ENCODE measurements at regions not wholly inside any gene's neighbourhood (a gene's known extent, or its start where the extent isn't known, plus 50 kb on each side); places are given as distances from the start of the nearest gene placed in this dataset.

- TF ChIP-seq, protein P1, sequence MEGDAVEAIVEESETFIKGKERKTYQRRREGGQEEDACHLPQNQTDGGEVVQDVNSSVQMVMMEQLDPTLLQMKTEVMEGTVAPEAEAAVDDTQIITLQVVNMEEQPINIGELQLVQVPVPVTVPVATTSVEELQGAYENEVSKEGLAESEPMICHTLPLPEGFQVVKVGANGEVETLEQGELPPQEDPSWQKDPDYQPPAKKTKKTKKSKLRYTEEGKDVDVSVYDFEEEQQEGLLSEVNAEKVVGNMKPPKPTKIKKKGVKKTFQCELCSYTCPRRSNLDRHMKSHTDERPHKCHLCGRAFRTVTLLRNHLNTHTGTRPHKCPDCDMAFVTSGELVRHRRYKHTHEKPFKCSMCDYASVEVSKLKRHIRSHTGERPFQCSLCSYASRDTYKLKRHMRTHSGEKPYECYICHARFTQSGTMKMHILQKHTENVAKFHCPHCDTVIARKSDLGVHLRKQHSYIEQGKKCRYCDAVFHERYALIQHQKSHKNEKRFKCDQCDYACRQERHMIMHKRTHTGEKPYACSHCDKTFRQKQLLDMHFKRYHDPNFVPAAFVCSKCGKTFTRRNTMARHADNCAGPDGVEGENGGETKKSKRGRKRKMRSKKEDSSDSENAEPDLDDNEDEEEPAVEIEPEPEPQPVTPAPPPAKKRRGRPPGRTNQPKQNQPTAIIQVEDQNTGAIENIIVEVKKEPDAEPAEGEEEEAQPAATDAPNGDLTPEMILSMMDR (IDR thresholded peaks at IDR 0.05) = no peak
- TF ChIP-seq EP300 (IDR thresholded peaks at IDR 0.05) = no peak
These were observed 67.5 kb upstream of the MPPED2 start for GRCh38 chr11:30653606-30654005.
